Ishikawa (cell line): ENCODE measurements at regions not wholly inside any gene's neighbourhood (a gene's known extent, or its start where the extent isn't known, plus 50 kb on each side); places are given as distances from the start of the nearest gene placed in this dataset.

ENCODE experiments used
- CEBPB ChIP-seq: IDR thresholded peaks from 2 replicates; pipeline ENCODE4 v1.6.1; 2012
- CREB1 ChIP-seq: IDR thresholded peaks from 2 replicates; pipeline ENCODE4 v1.6.1; 2012; ENCODE audit warnings: low read depth
- EGR1 ChIP-seq: IDR thresholded peaks from 2 replicates; pipeline ENCODE4 v1.6.1; 2012
- EP300 ChIP-seq: IDR thresholded peaks from 2 replicates; pipeline ENCODE4 v1.6.1; 2012; ENCODE audit warnings: borderline replicate concordance
- FOXM1 ChIP-seq: IDR thresholded peaks from 2 replicates; pipeline ENCODE4 v1.6.1; 2012; ENCODE audit warnings: low read depth, borderline replicate concordance
- MAX ChIP-seq: IDR thresholded peaks from 2 replicates; pipeline ENCODE4 v1.6.1; 2012
- NFIC ChIP-seq: IDR thresholded peaks from 2 replicates; pipeline ENCODE4 v1.6.1; 2012
- RAD21 ChIP-seq: IDR thresholded peaks from 2 replicates; pipeline ENCODE4 v1.6.1; 2012; ENCODE audit warnings: low read depth
- TAF1 ChIP-seq: IDR thresholded peaks from 2 replicates; pipeline ENCODE4 v1.6.1; 2012; ENCODE audit warnings: low read depth, mild to moderate bottlenecking
- TCF12 ChIP-seq: IDR thresholded peaks from 2 replicates; pipeline ENCODE4 v1.6.1; 2012; ENCODE audit warnings: low read depth
- TEAD4 ChIP-seq: IDR thresholded peaks from 2 replicates; pipeline ENCODE4 v1.6.1; 2012
- YY1 ChIP-seq: IDR thresholded peaks from 2 replicates; pipeline ENCODE4 v1.6.1; 2012; ENCODE audit warnings: low read depth
- ZBTB7A ChIP-seq: IDR thresholded peaks from 2 replicates; pipeline ENCODE4 v1.6.1; 2012; ENCODE audit warnings: low read depth
- TF ChIP-seq, protein P1 (sequence below): IDR thresholded peaks from 2 replicates; pipeline ENCODE4 v1.6.1; 2012; ENCODE audit warnings: low read depth, mild to moderate bottlenecking
- TF ChIP-seq, protein P2 (sequence below): IDR thresholded peaks from 2 replicates; pipeline ENCODE4 v1.6.1; 2012

DNA sequence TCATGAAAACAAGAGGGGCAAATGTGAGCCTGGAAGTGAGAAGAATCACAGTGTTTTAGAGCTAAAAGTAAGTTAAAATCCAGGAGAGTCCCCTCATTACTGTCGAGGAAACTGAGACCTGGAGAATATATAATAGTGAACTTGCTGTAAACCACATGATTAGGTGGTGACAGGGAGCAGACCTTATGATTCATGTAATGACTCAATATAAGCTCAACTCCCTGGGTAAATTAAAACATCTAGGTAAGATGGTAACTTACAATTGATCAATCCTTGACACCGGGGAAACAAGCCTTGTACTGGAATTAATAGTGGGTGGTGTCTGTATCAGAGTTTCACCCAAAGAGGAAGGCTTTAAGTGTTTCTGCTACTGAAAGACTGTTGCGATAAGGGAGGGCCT lies 269.3 kb downstream of the SNAPC1 start:
- no peak for TF ChIP-seq MAX

DNA sequence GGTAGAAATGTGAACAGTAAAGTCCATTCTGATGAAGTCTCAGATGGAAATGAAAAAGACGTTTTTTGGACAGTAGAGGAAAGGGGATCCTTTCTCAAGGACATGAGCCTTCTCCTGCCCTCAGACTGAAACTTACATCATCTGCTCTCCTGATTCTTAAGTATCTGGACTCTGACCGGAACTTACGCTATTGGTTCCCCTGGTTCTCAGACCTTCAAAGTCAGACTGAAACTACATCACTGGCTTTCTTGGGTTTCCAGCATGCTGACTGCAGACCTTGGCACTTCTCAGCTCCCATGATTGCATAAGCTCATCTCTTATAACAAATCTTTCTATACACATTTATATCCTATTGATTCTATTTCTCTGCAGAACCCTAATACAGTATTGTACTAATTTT lies 291.0 kb downstream of the SNAPC1 start:
- TF ChIP-seq, protein P1, sequence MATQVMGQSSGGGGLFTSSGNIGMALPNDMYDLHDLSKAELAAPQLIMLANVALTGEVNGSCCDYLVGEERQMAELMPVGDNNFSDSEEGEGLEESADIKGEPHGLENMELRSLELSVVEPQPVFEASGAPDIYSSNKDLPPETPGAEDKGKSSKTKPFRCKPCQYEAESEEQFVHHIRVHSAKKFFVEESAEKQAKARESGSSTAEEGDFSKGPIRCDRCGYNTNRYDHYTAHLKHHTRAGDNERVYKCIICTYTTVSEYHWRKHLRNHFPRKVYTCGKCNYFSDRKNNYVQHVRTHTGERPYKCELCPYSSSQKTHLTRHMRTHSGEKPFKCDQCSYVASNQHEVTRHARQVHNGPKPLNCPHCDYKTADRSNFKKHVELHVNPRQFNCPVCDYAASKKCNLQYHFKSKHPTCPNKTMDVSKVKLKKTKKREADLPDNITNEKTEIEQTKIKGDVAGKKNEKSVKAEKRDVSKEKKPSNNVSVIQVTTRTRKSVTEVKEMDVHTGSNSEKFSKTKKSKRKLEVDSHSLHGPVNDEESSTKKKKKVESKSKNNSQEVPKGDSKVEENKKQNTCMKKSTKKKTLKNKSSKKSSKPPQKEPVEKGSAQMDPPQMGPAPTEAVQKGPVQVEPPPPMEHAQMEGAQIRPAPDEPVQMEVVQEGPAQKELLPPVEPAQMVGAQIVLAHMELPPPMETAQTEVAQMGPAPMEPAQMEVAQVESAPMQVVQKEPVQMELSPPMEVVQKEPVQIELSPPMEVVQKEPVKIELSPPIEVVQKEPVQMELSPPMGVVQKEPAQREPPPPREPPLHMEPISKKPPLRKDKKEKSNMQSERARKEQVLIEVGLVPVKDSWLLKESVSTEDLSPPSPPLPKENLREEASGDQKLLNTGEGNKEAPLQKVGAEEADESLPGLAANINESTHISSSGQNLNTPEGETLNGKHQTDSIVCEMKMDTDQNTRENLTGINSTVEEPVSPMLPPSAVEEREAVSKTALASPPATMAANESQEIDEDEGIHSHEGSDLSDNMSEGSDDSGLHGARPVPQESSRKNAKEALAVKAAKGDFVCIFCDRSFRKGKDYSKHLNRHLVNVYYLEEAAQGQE = no peak
- TF ChIP-seq CEBPB (no peak), RAD21 (no peak), TAF1 (no peak), FOXM1 (no peak), EP300 (no peak), TCF12 (no peak), EGR1 (no peak), ZBTB7A (no peak), YY1 (no peak), NFIC (no peak), MAX (no peak), TEAD4 (no peak), CREB1 (no peak)
- TF ChIP-seq, protein P2, sequence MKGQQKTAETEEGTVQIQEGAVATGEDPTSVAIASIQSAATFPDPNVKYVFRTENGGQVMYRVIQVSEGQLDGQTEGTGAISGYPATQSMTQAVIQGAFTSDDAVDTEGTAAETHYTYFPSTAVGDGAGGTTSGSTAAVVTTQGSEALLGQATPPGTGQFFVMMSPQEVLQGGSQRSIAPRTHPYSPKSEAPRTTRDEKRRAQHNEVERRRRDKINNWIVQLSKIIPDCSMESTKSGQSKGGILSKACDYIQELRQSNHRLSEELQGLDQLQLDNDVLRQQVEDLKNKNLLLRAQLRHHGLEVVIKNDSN = no peak

DNA sequence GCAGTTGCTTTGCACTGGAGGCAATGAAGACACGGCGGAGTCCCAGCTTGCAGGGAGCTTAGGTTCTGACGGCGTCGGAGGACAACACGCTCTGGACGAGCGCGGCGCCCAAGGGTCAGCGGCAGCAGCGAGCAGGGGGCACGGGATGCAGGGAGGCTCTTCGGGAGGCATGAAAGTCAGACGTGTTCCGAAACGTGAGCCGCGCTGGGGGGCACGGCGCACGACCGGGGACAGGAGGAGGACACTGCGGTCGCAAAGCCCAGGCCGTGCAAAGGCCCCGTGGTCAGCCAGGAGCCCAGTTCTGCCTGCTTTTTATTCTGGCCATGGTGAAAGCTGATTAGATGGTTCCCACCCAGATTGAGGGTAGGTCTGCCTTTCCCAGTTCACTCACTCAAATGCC lies 294.6 kb downstream of the SNAPC1 start:
- TF ChIP-seq TEAD4 = no peak

DNA sequence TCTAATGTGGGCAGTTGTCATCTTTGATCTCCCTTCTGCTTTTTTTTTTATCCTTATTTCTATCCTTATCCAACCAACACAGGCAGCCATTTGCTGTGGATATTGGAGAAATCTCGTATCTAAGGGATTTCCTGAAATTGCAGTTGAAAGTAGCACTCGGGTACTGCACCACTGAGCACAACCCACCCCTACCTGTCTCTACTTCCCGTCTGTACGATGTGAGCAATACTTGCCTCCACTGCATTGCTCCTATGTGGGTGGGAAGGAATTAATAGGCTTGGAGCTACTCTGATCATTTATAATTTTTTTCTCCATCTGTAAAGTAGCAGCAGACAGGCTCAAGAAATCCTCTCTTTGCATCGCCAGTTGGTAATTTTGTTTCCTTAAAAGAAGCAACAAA lies 300.4 kb downstream of the SNAPC1 start:
- no peak for TF ChIP-seq ZBTB7A
- no peak for TF ChIP-seq NFIC
- TF ChIP-seq, protein P1 = no peak
- TF ChIP-seq, protein P2 = no peak
- no peak for TF ChIP-seq FOXM1
- TF ChIP-seq EGR1 = no peak
- TF ChIP-seq TAF1 = no peak
- no peak for TF ChIP-seq RAD21
- TF ChIP-seq YY1 = no peak
- TF ChIP-seq MAX = no peak
- no peak for TF ChIP-seq CEBPB
- TF ChIP-seq CREB1 = no peak
- TF ChIP-seq TEAD4 = no peak
- no peak for TF ChIP-seq EP300
- TF ChIP-seq TCF12 = no peak

GRCh38 chr14:62064751-62065323 lies 302.6 kb downstream of the SNAPC1 start:
- TF ChIP-seq CEBPB (no peak), MAX (no peak), YY1 (no peak), EGR1 (no peak), RAD21 (no peak), NFIC (no peak), EP300 (no peak)

- no peak for TF ChIP-seq YY1
- TF ChIP-seq FOXM1 = no peak
- TF ChIP-seq TCF12 = no peak
- no peak for TF ChIP-seq EGR1
- TF ChIP-seq TAF1 = no peak
- TF ChIP-seq, protein P2 = no peak
- TF ChIP-seq RAD21 = no peak
- no peak for TF ChIP-seq MAX
- TF ChIP-seq NFIC = no peak
- TF ChIP-seq EP300 = no peak
- TF ChIP-seq, protein P1 = no peak
- no peak for TF ChIP-seq ZBTB7A
- no peak for TF ChIP-seq CEBPB
- TF ChIP-seq CREB1 = no peak
Measured at GRCh38 chr14:62066304-62066703, 304.1 kb downstream of the SNAPC1 start.
